DND-41 (cell line): ENCODE measurements at regions not wholly inside any gene's neighbourhood (a gene's known extent, or its start where the extent isn't known, plus 50 kb on each side); places are given as distances from the start of the nearest gene placed in this dataset.

ENCODE experiments used
- CTCF ChIP-seq: IDR thresholded peaks from 2 replicates; pipeline ENCODE4 v1.5.1; 2012; ENCODE audit warnings: borderline replicate concordance, low read length, moderate library complexity, mild to moderate bottlenecking; ENCODE audit not compliant: poor library complexity, severe bottlenecking; ENCODE audit errors: extremely low read depth
- EZH2 ChIP-seq: IDR thresholded peaks from 3 replicates; pipeline ENCODE4 v1.6.1; 2012; ENCODE audit warnings: borderline replicate concordance, low read depth, mild to moderate bottlenecking, moderate library complexity, low read length, inconsistent platforms; ENCODE audit not compliant: severe bottlenecking

GRCh38 chr2:67342394-67342793, 54.7 kb upstream of the ETAA1 start:
- TF ChIP-seq CTCF, result no peak
- no peak for TF ChIP-seq EZH2
